ENCODE measurements at regions not wholly inside any gene's neighbourhood (a gene's known extent, or its start where the extent isn't known, plus 50 kb on each side); places are given as distances from the start of the nearest gene placed in this dataset.

DNA sequence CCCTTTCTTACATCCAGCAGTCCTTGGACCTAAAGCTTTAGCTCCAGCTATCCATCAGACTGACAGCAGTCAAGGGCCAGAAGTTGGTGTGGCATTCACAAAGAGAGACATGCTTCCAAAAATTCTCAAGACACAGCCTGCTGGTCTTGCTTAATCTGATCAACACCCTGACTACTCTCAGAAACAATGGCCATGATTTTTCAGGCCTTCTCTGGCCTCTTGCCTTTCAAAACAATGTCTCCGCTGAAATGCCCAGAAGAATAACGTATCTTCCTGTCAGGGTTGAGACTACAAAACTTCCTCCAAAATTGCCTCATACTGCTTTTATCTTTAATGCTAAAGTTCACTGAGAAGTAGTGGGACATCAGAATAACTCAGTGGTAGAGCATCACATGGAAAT is 205.4 kb upstream of the SETMAR start:
- Histone ChIP-seq H3K9me1 (ENCODE audit: insufficient read depth, low read length) (no peaks in the 10 kb centered on the region), H4K91ac (ENCODE audit: insufficient read depth, low read depth, low read length) (no peak overlapping the region), H3K4me1 (ENCODE audit: control insufficient read depth, insufficient read depth, low read length) (no peaks in the 10 kb centered on the region), H2BK120ac (ENCODE audit: low read depth, low read length) (no peak overlapping the region), H3K79me1 (ENCODE audit: low read depth in 1 of 2, low read length in 2 of 2) (no peaks in the 10 kb centered on the region), H3K27me3 (ENCODE audit: control insufficient read depth, insufficient read depth, low read length) (no peaks in the 10 kb centered on the region), H2AFZ (replicated peaks; ENCODE audit: low read length, poor library complexity) (no peak overlapping the region), H2BK15ac (ENCODE audit: low read depth, low read length) (no peak overlapping the region), H3K9ac (ENCODE audit: low read depth, low read length) (no peak overlapping the region), H3K4ac (ENCODE audit: low read depth, low read length) (no peak overlapping the region), H2AK5ac (ENCODE audit: low read depth, low read length) (no peak overlapping the region), H3K4me2 (ENCODE audit: low read depth, low read length) (no peak overlapping the region), H3K56ac (ENCODE audit: extremely low read depth, insufficient read depth, low read length) (no peak overlapping the region), H2BK5ac (ENCODE audit: low read depth, low read length, poor library complexity, severe bottlenecking) (no peak overlapping the region), H4K8ac (ENCODE audit: low read depth in 2 of 2, low read length in 2 of 2) (no peak overlapping the region), H3K4me3 (ENCODE audit: insufficient read depth, low read depth, low read length) (no peak overlapping the region), H2AK9ac (replicated peaks; ENCODE audit: low read depth, low read length, poor library complexity) (no peak overlapping the region), H3K14ac (replicated peaks; ENCODE audit: low read depth, low read length) (no peak overlapping the region), H3K36me3 (ENCODE audit: control insufficient read depth, insufficient read depth, low read length) (no peaks in the 10 kb centered on the region), H2BK20ac (ENCODE audit: low read depth, low read length) (no peak overlapping the region), H3K9me3 (ENCODE audit: control insufficient read depth, insufficient read depth, low read length) (0 out of 2 replicates have a peak, but pooled peaks cover 7% of the 10 kb centered on the region), H3K23ac (ENCODE audit: low read depth, low read length) (no peak overlapping the region), H3K18ac (ENCODE audit: low read depth, low read length) (no peak overlapping the region), H4K5ac (ENCODE audit: low read depth, low read length) (no peak overlapping the region), H3K27ac (ENCODE audit: insufficient read depth, low read length) (no peak overlapping the region), H4K20me1 (ENCODE audit: insufficient read depth, low read length) (no peaks in the 10 kb centered on the region)
- in situ Hi-C loops (cut with MboI; ENCODE audit: low sequenced_read_pairs) (no loop called here), intact Hi-C loops (cut with micrococcal nuclease) (no loop called here), dilution Hi-C loops (cut with HindIII; ENCODE audit: low sequenced_read_pairs, unreplicated experiment) (no loop called here)
- ATAC-seq (ENCODE audit: low read depth) = no peak
- TF ChIP-seq CEBPB (IDR thresholded peaks at IDR 0.05; ENCODE audit: low read depth, low read length) (no peak), RCOR1 (IDR thresholded peaks at IDR 0.05; ENCODE audit: insufficient replicate concordance, low read length) (no peak), MAFK (IDR thresholded peaks at IDR 0.05; ENCODE audit: low read depth, low read length) (no peak), MAZ (IDR thresholded peaks at IDR 0.05; ENCODE audit: borderline replicate concordance, low read depth, low read length) (no peak), NFE2L2 (IDR thresholded peaks at IDR 0.05; ENCODE audit: low read depth, low read length) (no peak), POLR2A (IDR thresholded peaks at IDR 0.05; ENCODE audit: low read depth, low read length) (no peak), RFX5 (IDR thresholded peaks at IDR 0.05; ENCODE audit: low read depth, low read length) (no peak), FOS (IDR thresholded peaks at IDR 0.05; ENCODE audit: low read depth, low read length) (no peak), RAD21 (IDR thresholded peaks at IDR 0.05; ENCODE audit: low read length) (no peak), MXI1 (IDR thresholded peaks at IDR 0.05; ENCODE audit: borderline replicate concordance, low read depth, low read length) (no peak), SMC3 (IDR thresholded peaks at IDR 0.05; ENCODE audit: low read depth, low read length) (no peak), CHD1 (IDR thresholded peaks at IDR 0.05; ENCODE audit: low read depth, low read length) (no peak), BHLHE40 (IDR thresholded peaks at IDR 0.05; ENCODE audit: low read depth, low read length) (no peak)
- TF ChIP-seq, protein P1, sequence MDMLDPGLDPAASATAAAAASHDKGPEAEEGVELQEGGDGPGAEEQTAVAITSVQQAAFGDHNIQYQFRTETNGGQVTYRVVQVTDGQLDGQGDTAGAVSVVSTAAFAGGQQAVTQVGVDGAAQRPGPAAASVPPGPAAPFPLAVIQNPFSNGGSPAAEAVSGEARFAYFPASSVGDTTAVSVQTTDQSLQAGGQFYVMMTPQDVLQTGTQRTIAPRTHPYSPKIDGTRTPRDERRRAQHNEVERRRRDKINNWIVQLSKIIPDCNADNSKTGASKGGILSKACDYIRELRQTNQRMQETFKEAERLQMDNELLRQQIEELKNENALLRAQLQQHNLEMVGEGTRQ (IDR thresholded peaks at IDR 0.05; ENCODE audit: low read depth, low read length) = no peak
- TF ChIP-seq, protein P2, sequence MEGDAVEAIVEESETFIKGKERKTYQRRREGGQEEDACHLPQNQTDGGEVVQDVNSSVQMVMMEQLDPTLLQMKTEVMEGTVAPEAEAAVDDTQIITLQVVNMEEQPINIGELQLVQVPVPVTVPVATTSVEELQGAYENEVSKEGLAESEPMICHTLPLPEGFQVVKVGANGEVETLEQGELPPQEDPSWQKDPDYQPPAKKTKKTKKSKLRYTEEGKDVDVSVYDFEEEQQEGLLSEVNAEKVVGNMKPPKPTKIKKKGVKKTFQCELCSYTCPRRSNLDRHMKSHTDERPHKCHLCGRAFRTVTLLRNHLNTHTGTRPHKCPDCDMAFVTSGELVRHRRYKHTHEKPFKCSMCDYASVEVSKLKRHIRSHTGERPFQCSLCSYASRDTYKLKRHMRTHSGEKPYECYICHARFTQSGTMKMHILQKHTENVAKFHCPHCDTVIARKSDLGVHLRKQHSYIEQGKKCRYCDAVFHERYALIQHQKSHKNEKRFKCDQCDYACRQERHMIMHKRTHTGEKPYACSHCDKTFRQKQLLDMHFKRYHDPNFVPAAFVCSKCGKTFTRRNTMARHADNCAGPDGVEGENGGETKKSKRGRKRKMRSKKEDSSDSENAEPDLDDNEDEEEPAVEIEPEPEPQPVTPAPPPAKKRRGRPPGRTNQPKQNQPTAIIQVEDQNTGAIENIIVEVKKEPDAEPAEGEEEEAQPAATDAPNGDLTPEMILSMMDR (conservative IDR thresholded peaks at IDR 0.05; ENCODE audit: low read depth, low read length) = no peak
- TF ChIP-seq, protein P3, sequence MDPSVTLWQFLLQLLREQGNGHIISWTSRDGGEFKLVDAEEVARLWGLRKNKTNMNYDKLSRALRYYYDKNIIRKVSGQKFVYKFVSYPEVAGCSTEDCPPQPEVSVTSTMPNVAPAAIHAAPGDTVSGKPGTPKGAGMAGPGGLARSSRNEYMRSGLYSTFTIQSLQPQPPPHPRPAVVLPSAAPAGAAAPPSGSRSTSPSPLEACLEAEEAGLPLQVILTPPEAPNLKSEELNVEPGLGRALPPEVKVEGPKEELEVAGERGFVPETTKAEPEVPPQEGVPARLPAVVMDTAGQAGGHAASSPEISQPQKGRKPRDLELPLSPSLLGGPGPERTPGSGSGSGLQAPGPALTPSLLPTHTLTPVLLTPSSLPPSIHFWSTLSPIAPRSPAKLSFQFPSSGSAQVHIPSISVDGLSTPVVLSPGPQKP (IDR thresholded peaks at IDR 0.05; ENCODE audit: borderline replicate concordance, low read depth, low read length) = no peak
- ChIA-PET CTCF (no interaction called here), POLR2A (ENCODE audit: unreplicated experiment) (no interaction called here)
- no CpG with 5 or more reads among the region's 2 CpGs for WGBS, 2 experiments (ENCODE audit: extremely low coverage in 2 of 2, insufficient read length in 1 of 2)
- BruUV-seq (replicated peaks) = no TSS peak
- no peak for DNase-seq

Measured in IMR-90 (cell line).